Ascending aorta (tissue), 2 donors: ENCODE measurements at regions not wholly inside any gene's neighbourhood (a gene's known extent, or its start where the extent isn't known, plus 50 kb on each side); places are given as distances from the start of the nearest gene placed in this dataset.

ENCODE experiments used
- DNase-seq, 2 donors: peaks; one replicate each; pipeline ENCODE4 v3.0.0-alpha.2; 2019; ENCODE audit warnings: low spot score in 2 of 2
- H3K27ac ChIP-seq, 2 donors: fragments of 200-600 bp; sonication (generic); one replicate each; pipeline ENCODE4 v1.5.1; 2016 to 2017; ENCODE audit warnings: mild to moderate bottlenecking in 1 of 2
- H3K27me3 ChIP-seq: fragments of 200-600 bp; sonication (generic); one replicate; pipeline ENCODE4 v1.5.1; 2017
- H3K36me3 ChIP-seq, 2 donors: fragments of 200-600 bp; sonication (generic); one replicate each; pipeline ENCODE4 v1.5.1; 2016
- H3K4me1 ChIP-seq, 2 donors: fragments of 200-600 bp; sonication (generic); one replicate each; pipeline ENCODE4 v1.5.1; 2016 to 2017; ENCODE audit warnings: mild to moderate bottlenecking in 1 of 2
- H3K4me3 ChIP-seq, 2 donors: fragments of 200-600 bp; sonication (generic); one replicate each; pipeline ENCODE4 v1.5.1; 2016 to 2017; ENCODE audit warnings: mild to moderate bottlenecking in 1 of 2
- H3K9me3 ChIP-seq, 2 donors: fragments of 200-600 bp; sonication (generic); one replicate each; pipeline ENCODE4 v1.5.1; 2016
- CTCF ChIP-seq, 3 experiments: fragments of 200-600 bp in 2 of 3; fragments of 450-650 bp in 1 of 3; sonication (generic) in 2 of 3; IDR thresholded peaks; one replicate each; pipeline ENCODE4 v1.5.1; 2016 to 2019; ENCODE audit warnings: antibody characterized with exemption in 3 of 3, mild to moderate bottlenecking in 1 of 3, moderate library complexity in 1 of 3
- intact Hi-C: fragments of 100-400 bp; cut with DNase I; formaldehyde crosslinking; loops from one replicate; pipeline ENCODE4 v1.15.1; 2023

- TF ChIP-seq CTCF (IDR thresholded peaks at IDR 0.05), result no peak
Measured at GRCh38 chr1:4546911-4547310, 107.5 kb upstream of the AJAP1 start.

GRCh38 chr1:4549930-4550329, 104.5 kb upstream of the AJAP1 start:
- Histone ChIP-seq H3K36me3 (no peaks in the 10 kb centered on the region), H3K27ac (no peak overlapping the region)
- intact Hi-C loops, result no loop called here

More at GRCh38 chr1:4546911-4547310, 107.5 kb upstream of the AJAP1 start:
- no peaks in the 10 kb centered on the region for H3K27me3 ChIP-seq
- no peaks in the 10 kb centered on the region for H3K9me3 ChIP-seq
- H3K27ac ChIP-seq, result no peak overlapping the region
- H3K4me3 ChIP-seq, result no peak overlapping the region
- H3K4me1 ChIP-seq, result no peaks in the 10 kb centered on the region
- no peaks in the 10 kb centered on the region for H3K36me3 ChIP-seq
- intact Hi-C loops, result no loop called here
- no peak for DNase-seq

GRCh38 chr1:4550941-4551340, 103.5 kb upstream of the AJAP1 start:
- H3K27me3 ChIP-seq, result no peaks in the 10 kb centered on the region
- H3K27ac ChIP-seq, result no peak overlapping the region
- no peaks in the 10 kb centered on the region for H3K4me1 ChIP-seq
- no peak for DNase-seq
- no peak for TF ChIP-seq CTCF (IDR thresholded peaks at IDR 0.05)
- H3K4me3 ChIP-seq, result no peak overlapping the region
- no peaks in the 10 kb centered on the region for H3K9me3 ChIP-seq
- H3K36me3 ChIP-seq, result no peaks in the 10 kb centered on the region
- intact Hi-C loops, result no loop called here

More at GRCh38 chr1:4549930-4550329, 104.5 kb upstream of the AJAP1 start:
- H3K27me3 ChIP-seq, result no peaks in the 10 kb centered on the region
- H3K9me3 ChIP-seq, result no peaks in the 10 kb centered on the region
- no peak for DNase-seq
- H3K4me3 ChIP-seq, result no peak overlapping the region
- H3K4me1 ChIP-seq, result no peaks in the 10 kb centered on the region
- no peak for TF ChIP-seq CTCF (IDR thresholded peaks at IDR 0.05)

- H3K36me3 ChIP-seq, result no peaks in the 10 kb centered on the region
- no peaks in the 10 kb centered on the region for H3K27me3 ChIP-seq
- H3K4me1 ChIP-seq, result no peaks in the 10 kb centered on the region
- H3K4me3 ChIP-seq, result no peak overlapping the region
- TF ChIP-seq CTCF (IDR thresholded peaks at IDR 0.05), result no peak
- intact Hi-C loops, result no loop called here
- H3K27ac ChIP-seq, result no peak overlapping the region
- no peaks in the 10 kb centered on the region for H3K9me3 ChIP-seq
- DNase-seq, result no peak
Measured at GRCh38 chr1:4551706-4552105, 102.7 kb upstream of the AJAP1 start.

GRCh38 chr1:4553761-4554160, 100.6 kb upstream of the AJAP1 start:
- no peak for DNase-seq
- intact Hi-C loops, result no loop called here
- H3K27me3 ChIP-seq, result no peaks in the 10 kb centered on the region
- H3K9me3 ChIP-seq, result no peaks in the 10 kb centered on the region
- H3K4me3 ChIP-seq, result no peak overlapping the region
- no peak for TF ChIP-seq CTCF (IDR thresholded peaks at IDR 0.05)
- H3K36me3 ChIP-seq, result no peaks in the 10 kb centered on the region
- H3K27ac ChIP-seq, result no peak overlapping the region
- no peaks in the 10 kb centered on the region for H3K4me1 ChIP-seq

GRCh38 chr1:4554271-4554865, 100.0 kb upstream of the AJAP1 start:
- Histone ChIP-seq H3K27ac (no peak overlapping the region), H3K4me1 (no peaks in the 10 kb centered on the region), H3K9me3 (no peaks in the 10 kb centered on the region), H3K4me3 (no peak overlapping the region), H3K36me3 (no peaks in the 10 kb centered on the region), H3K27me3 (no peaks in the 10 kb centered on the region)
- no peak for TF ChIP-seq CTCF (IDR thresholded peaks at IDR 0.05)
- intact Hi-C loops, result no loop called here
- DNase-seq, result no peak
